Activated CD4-positive, alpha-beta T cell treated with anti-CD3 and anti-CD28 coated beads for 36 hours (primary cell): ENCODE measurements at regions not wholly inside any gene's neighbourhood (a gene's known extent, or its start where the extent isn't known, plus 50 kb on each side); places are given as distances from the start of the nearest gene placed in this dataset.

Source experiments
- ATAC-seq: fragments of 200-7000 bp; cut with Tn5 transposase; one replicate; pipeline ENCODE4 v1.10.0; 2021; ENCODE audit warnings: mild to moderate bottlenecking, moderate library complexity
- CTCF ChIA-PET: fragments of 350-600 bp; sonication (Branson Sonifier 250); formaldehyde crosslinking; loops from one replicate; lab custom pipeline; 2021; ENCODE audit warnings: antibody characterized with exemption; lab: Charles Lee
- POLR2A ChIA-PET: fragments of 350-600 bp; sonication (Branson Sonifier 250); formaldehyde crosslinking; loops from one replicate; lab custom pipeline; 2021; ENCODE audit warnings: antibody characterized with exemption, inconsistent platforms; lab: Charles Lee
- DNase-seq: peaks from one replicate; pipeline ENCODE4 v3.0.0-alpha.2; 2020
- H3K27ac Mint-ChIP-seq: one replicate; pipeline ENCODE4 v1.8.0; 2021; ENCODE audit warnings: mixed read lengths
- H3K27me3 Mint-ChIP-seq: one replicate; pipeline ENCODE4 v1.8.0; 2021; ENCODE audit warnings: mixed read lengths
- H3K36me3 Mint-ChIP-seq: one replicate; pipeline ENCODE4 v1.8.0; 2021; ENCODE audit warnings: low read depth, mixed read lengths
- H3K4me1 Mint-ChIP-seq: one replicate; pipeline ENCODE4 v1.8.0; 2021; ENCODE audit warnings: mixed read lengths
- H3K4me3 Mint-ChIP-seq: one replicate; pipeline ENCODE4 v1.8.0; 2021; ENCODE audit warnings: mild to moderate bottlenecking, moderate library complexity, mixed read lengths
- H3K9me3 Mint-ChIP-seq: one replicate; pipeline ENCODE4 v1.8.0; 2021; ENCODE audit warnings: low read depth, mixed read lengths
- intact Hi-C, 2 experiments: fragments of 100-400 bp; cut with DNase I in 1 of 2; cut with micrococcal nuclease in 1 of 2; formaldehyde crosslinking; loops; one replicate each; pipeline versions ENCODE4 v1.14.2 to v1.15.1; 2022 to 2024; cut with DNase I, micrococcal nuclease

- POLR2A ChIA-PET, result no interaction called here
- no peaks in the 10 kb centered on the region for H3K9me3 Mint-ChIP-seq
- H3K4me3 Mint-ChIP-seq, result no peak overlapping the region
- ATAC-seq (no peak), DNase-seq (no peak)
- H3K27ac Mint-ChIP-seq, result no peak overlapping the region
- intact Hi-C loops, result no loop called here
- H3K27me3 Mint-ChIP-seq, result peaks cover 10% of the 10 kb centered on the region
- CTCF ChIA-PET, result no interaction called here
- no peaks in the 10 kb centered on the region for H3K4me1 Mint-ChIP-seq
- H3K36me3 Mint-ChIP-seq, result no peaks in the 10 kb centered on the region
Observed at GRCh38 chr14:44783901-44784300, 177.8 kb downstream of the KLHL28 start.

- Mint-ChIP-seq H3K36me3 (no peaks in the 10 kb centered on the region), H3K4me1 (no peaks in the 10 kb centered on the region), H3K4me3 (no peak overlapping the region), H3K27ac (no peak overlapping the region), H3K27me3 (peaks cover 10% of the 10 kb centered on the region), H3K9me3 (no peaks in the 10 kb centered on the region)
- CTCF ChIA-PET, result no interaction called here
- DNase-seq, result no peak
- no peak for ATAC-seq
- POLR2A ChIA-PET, result no interaction called here
- intact Hi-C loops, result no loop called here
Observed at GRCh38 chr14:44782775-44783238, 178.9 kb downstream of the KLHL28 start.

- POLR2A ChIA-PET, result no interaction called here
- intact Hi-C loops, result no loop called here
- H3K27me3 Mint-ChIP-seq, result peaks cover 8% of the 10 kb centered on the region
Observed at GRCh38 chr14:44780989-44781388, 180.8 kb downstream of the KLHL28 start.

GRCh38 chr14:44778604-44779003 is 183.1 kb downstream of the KLHL28 start:
- ATAC-seq, result no peak

More at GRCh38 chr14:44780989-44781388, 180.8 kb downstream of the KLHL28 start:
- no peaks in the 10 kb centered on the region for H3K36me3 Mint-ChIP-seq
- no peaks in the 10 kb centered on the region for H3K9me3 Mint-ChIP-seq
- DNase-seq (no peak), ATAC-seq (no peak)
- no peak overlapping the region for H3K27ac Mint-ChIP-seq
- no peaks in the 10 kb centered on the region for H3K4me1 Mint-ChIP-seq
- CTCF ChIA-PET, result no interaction called here
- H3K4me3 Mint-ChIP-seq, result no peak overlapping the region

GRCh38 chr14:44777584-44777983 is 184.2 kb downstream of the KLHL28 start:
- POLR2A ChIA-PET, result no interaction called here
- intact Hi-C loops, result no loop called here
- no peak overlapping the region for H3K4me3 Mint-ChIP-seq
- no peak for ATAC-seq
- CTCF ChIA-PET, result no interaction called here
- peaks cover 8% of the 10 kb centered on the region for H3K27me3 Mint-ChIP-seq
- no peak for DNase-seq
- no peak overlapping the region for H3K27ac Mint-ChIP-seq
- H3K4me1 Mint-ChIP-seq, result no peaks in the 10 kb centered on the region
- H3K9me3 Mint-ChIP-seq, result no peaks in the 10 kb centered on the region
- no peaks in the 10 kb centered on the region for H3K36me3 Mint-ChIP-seq

More at GRCh38 chr14:44778604-44779003, 183.1 kb downstream of the KLHL28 start:
- ChIA-PET POLR2A (no interaction called here), CTCF (interaction anchor here (0.8 kb wide), 1 partner anchor 200 kb away, joined by 5 read pairs; no protein-coding TSS in a partner anchor)
- Mint-ChIP-seq H3K36me3 (no peaks in the 10 kb centered on the region), H3K27me3 (peaks cover 4% of the 10 kb centered on the region), H3K9me3 (no peaks in the 10 kb centered on the region), H3K4me3 (no peak overlapping the region), H3K4me1 (no peaks in the 10 kb centered on the region), H3K27ac (no peak overlapping the region)
- intact Hi-C loops, result no loop called here
- no peak for DNase-seq

GRCh38 chr14:44775248-44775647 is 186.5 kb downstream of the KLHL28 start:
- ATAC-seq, result no peak
- ChIA-PET CTCF (no interaction called here), POLR2A (no interaction called here)
- DNase-seq, result no peak
- Mint-ChIP-seq H3K27ac (no peak overlapping the region), H3K4me3 (no peak overlapping the region), H3K4me1 (no peaks in the 10 kb centered on the region), H3K27me3 (peaks cover 8% of the 10 kb centered on the region), H3K9me3 (no peaks in the 10 kb centered on the region), H3K36me3 (no peaks in the 10 kb centered on the region)
- intact Hi-C loops, result no loop called here

- Mint-ChIP-seq H3K36me3 (no peaks in the 10 kb centered on the region), H3K9me3 (no peaks in the 10 kb centered on the region), H3K4me3 (no peak overlapping the region), H3K27ac (no peak overlapping the region), H3K4me1 (no peaks in the 10 kb centered on the region), H3K27me3 (peaks cover 10% of the 10 kb centered on the region)
- no peak for DNase-seq
- intact Hi-C loops, result no loop called here
- POLR2A ChIA-PET, result no interaction called here
- ATAC-seq, result no peak
- CTCF ChIA-PET, result interaction anchor here (0.7 kb wide), 1 partner anchor 61 kb away, joined by 3 read pairs; no protein-coding TSS in a partner anchor
Observed at GRCh38 chr14:44774396-44774795, 187.4 kb downstream of the KLHL28 start.

- ATAC-seq (no peak), DNase-seq (no peak)
- no peak overlapping the region for H3K4me3 Mint-ChIP-seq
- H3K4me1 Mint-ChIP-seq, result peaks cover 15% of the 10 kb centered on the region
- H3K36me3 Mint-ChIP-seq, result no peaks in the 10 kb centered on the region
- no peak overlapping the region for H3K27ac Mint-ChIP-seq
- intact Hi-C loops, result no loop called here
- ChIA-PET POLR2A (no interaction called here), CTCF (no interaction called here)
- H3K27me3 Mint-ChIP-seq, result peaks cover 10% of the 10 kb centered on the region
- H3K9me3 Mint-ChIP-seq, result no peaks in the 10 kb centered on the region
Observed at GRCh38 chr14:44771496-44771895, 190.3 kb downstream of the KLHL28 start.

- Mint-ChIP-seq H3K9me3 (no peaks in the 10 kb centered on the region), H3K4me3 (no peak overlapping the region), H3K27me3 (peaks cover 12% of the 10 kb centered on the region), H3K27ac (no peak overlapping the region), H3K36me3 (no peaks in the 10 kb centered on the region), H3K4me1 (peaks cover 15% of the 10 kb centered on the region)
- intact Hi-C loops, result no loop called here
- CTCF ChIA-PET, result no interaction called here
- DNase-seq (no peak), ATAC-seq (no peak)
- POLR2A ChIA-PET, result no interaction called here
Observed at GRCh38 chr14:44770201-44770600, 191.5 kb downstream of the KLHL28 start.

GRCh38 chr14:44768935-44769334 is 192.8 kb downstream of the KLHL28 start:
- ATAC-seq (peak; percentile 89), DNase-seq (no peak)
- H3K4me3 Mint-ChIP-seq, result no peak overlapping the region
- H3K27ac Mint-ChIP-seq, result no peak overlapping the region
- CTCF ChIA-PET, result no interaction called here
- peaks cover 15% of the 10 kb centered on the region for H3K4me1 Mint-ChIP-seq
- H3K27me3 Mint-ChIP-seq, result peaks cover 11% of the 10 kb centered on the region
- no peaks in the 10 kb centered on the region for H3K36me3 Mint-ChIP-seq
- H3K9me3 Mint-ChIP-seq, result no peaks in the 10 kb centered on the region
- intact Hi-C loops, result no loop called here
- POLR2A ChIA-PET, result no interaction called here

GRCh38 chr14:44767646-44768173 is 194.0 kb downstream of the KLHL28 start:
- CTCF ChIA-PET, result no interaction called here

GRCh38 chr14:44766285-44766684 is 195.5 kb downstream of the KLHL28 start:
- Mint-ChIP-seq H3K27me3 (peaks cover 4% of the 10 kb centered on the region), H3K27ac (no peak overlapping the region), H3K36me3 (no peaks in the 10 kb centered on the region), H3K9me3 (no peaks in the 10 kb centered on the region), H3K4me3 (no peak overlapping the region), H3K4me1 (peaks cover 15% of the 10 kb centered on the region)
- CTCF ChIA-PET, result no interaction called here
- no peak for DNase-seq
- POLR2A ChIA-PET, result no interaction called here
- intact Hi-C loops, result no loop called here
- ATAC-seq, result no peak

More at GRCh38 chr14:44767646-44768173, 194.0 kb downstream of the KLHL28 start:
- intact Hi-C loops, result no loop called here
- DNase-seq, result no peak
- POLR2A ChIA-PET, result no interaction called here
- Mint-ChIP-seq H3K4me3 (no peak overlapping the region), H3K36me3 (no peaks in the 10 kb centered on the region), H3K4me1 (peaks cover 15% of the 10 kb centered on the region), H3K27ac (no peak overlapping the region), H3K9me3 (no peaks in the 10 kb centered on the region), H3K27me3 (peaks cover 8% of the 10 kb centered on the region)
- no peak for ATAC-seq
